BJ (cell line): ENCODE measurements at regions not wholly inside any gene's neighbourhood (a gene's known extent, or its start where the extent isn't known, plus 50 kb on each side); places are given as distances from the start of the nearest gene placed in this dataset.

Experiments used
- CTCF ChIA-PET: fragments of 350-600 bp; formaldehyde crosslinking; extraction: SDS; loops from one replicate; lab custom pipeline; 2021; ENCODE audit warnings: antibody characterized with exemption, inconsistent platforms; lab: Yijun Ruan, JAX
- POLR2A ChIA-PET: fragments of 300-600 bp; sonication (Branson Sonifier 250); formaldehyde crosslinking; extraction: SDS; loops from one replicate; lab custom pipeline; 2021; ENCODE audit warnings: antibody characterized with exemption; lab: Charles Lee
- DNase-seq: peaks from one replicate; pipeline ENCODE4 v3.0.0-alpha.2; 2011; ENCODE audit warnings: low read depth
- H3K27me3 ChIP-seq: 2 replicates; pipeline ENCODE4 v1.6.0; 2011; ENCODE audit warnings: low read length; ENCODE audit not compliant: control insufficient read depth, insufficient read depth
- H3K36me3 ChIP-seq: 2 replicates; pipeline ENCODE4 v1.5.1; 2011; ENCODE audit warnings: low read length; ENCODE audit not compliant: control insufficient read depth, insufficient read depth
- H3K4me3 ChIP-seq: 2 replicates; pipeline ENCODE4 v1.5.1; 2011; ENCODE audit warnings: low read depth, mild to moderate bottlenecking, control low read depth, low read length
- TF ChIP-seq, protein P1 (sequence below): IDR thresholded peaks from 2 replicates; pipeline ENCODE4 v1.5.1; 2011; ENCODE audit warnings: low read depth, mild to moderate bottlenecking, control low read depth, inconsistent platforms, low read length, moderate library complexity; ENCODE audit not compliant: insufficient read depth

DNA sequence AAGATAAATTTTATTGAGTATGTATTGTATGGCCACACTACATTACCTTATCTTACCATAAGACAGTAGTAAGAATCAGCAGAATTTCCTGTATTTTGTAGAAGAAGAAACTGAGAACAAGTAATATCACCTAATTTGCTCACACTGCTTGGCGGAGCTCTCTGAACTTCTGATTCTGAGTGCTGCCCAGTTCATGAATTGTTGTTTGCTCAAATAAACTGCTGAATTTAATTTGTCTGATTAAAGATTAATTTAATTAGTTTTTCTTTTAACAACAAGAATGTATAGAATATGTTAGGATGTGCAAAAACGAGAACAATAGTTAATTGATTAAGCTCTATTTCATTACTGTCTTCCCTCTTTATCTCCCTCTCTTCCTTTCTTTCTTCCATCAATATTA is 100.1 kb upstream of the ERBB4 start:
- ChIA-PET CTCF (no interaction called here), POLR2A (no interaction called here)
- DNase-seq: no peak
- TF ChIP-seq, protein P1, sequence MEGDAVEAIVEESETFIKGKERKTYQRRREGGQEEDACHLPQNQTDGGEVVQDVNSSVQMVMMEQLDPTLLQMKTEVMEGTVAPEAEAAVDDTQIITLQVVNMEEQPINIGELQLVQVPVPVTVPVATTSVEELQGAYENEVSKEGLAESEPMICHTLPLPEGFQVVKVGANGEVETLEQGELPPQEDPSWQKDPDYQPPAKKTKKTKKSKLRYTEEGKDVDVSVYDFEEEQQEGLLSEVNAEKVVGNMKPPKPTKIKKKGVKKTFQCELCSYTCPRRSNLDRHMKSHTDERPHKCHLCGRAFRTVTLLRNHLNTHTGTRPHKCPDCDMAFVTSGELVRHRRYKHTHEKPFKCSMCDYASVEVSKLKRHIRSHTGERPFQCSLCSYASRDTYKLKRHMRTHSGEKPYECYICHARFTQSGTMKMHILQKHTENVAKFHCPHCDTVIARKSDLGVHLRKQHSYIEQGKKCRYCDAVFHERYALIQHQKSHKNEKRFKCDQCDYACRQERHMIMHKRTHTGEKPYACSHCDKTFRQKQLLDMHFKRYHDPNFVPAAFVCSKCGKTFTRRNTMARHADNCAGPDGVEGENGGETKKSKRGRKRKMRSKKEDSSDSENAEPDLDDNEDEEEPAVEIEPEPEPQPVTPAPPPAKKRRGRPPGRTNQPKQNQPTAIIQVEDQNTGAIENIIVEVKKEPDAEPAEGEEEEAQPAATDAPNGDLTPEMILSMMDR: no peak
- no peaks in the 10 kb centered on the region for H3K27me3 ChIP-seq
- no peaks in the 10 kb centered on the region for H3K36me3 ChIP-seq
- H3K4me3 ChIP-seq: no peak overlapping the region

DNA sequence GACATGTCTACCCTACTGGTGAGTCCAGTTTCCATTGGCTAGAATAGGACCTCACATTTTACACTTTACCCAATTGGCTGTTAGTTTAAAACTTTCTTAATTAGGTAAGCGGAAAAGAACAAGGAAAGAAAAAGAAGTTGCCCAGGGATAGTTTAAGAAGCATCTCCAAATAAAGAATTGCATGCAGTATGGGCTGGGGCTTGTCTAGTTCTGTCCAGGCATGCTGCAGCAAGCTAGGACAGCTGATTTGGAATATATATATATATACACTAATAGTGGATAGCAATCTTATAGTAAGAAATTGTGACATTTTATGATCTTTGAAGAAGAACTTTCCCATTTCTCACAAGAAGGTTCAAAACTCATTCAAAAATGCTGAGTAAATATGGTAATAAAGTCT is 90.0 kb upstream of the ERBB4 start:
- TF ChIP-seq, protein P1: no peak
- ChIA-PET CTCF (no interaction called here), POLR2A (no interaction called here)
- H3K4me3 ChIP-seq: no peak overlapping the region
- no peaks in the 10 kb centered on the region for H3K36me3 ChIP-seq
- DNase-seq: no peak
- no peaks in the 10 kb centered on the region for H3K27me3 ChIP-seq

DNA sequence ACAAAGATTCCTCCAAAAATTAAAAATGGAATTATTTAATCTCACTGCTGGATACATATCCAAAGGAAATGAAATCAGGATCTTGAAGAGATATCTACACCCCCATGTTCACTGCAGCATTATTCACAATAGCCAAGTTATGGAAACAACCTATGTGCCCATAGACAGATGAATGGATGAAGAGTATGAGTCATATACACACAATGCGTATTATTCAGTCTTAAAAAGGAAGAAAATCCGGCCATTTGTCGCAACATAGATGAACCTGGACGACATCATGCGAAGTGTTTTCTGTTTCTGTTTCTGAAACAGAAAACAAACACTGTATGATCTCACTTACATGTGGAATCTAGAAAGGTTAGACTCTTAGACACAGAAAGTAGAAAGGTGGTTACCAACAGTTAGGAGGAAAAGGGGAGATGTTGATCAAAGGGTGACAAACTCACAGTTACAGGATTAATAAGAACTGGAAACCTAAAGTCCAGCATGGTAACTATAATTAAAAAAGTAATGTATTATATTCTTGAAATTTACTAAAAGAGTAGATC is 87.8 kb upstream of the ERBB4 start:
- CTCF ChIA-PET: no interaction called here

DNA sequence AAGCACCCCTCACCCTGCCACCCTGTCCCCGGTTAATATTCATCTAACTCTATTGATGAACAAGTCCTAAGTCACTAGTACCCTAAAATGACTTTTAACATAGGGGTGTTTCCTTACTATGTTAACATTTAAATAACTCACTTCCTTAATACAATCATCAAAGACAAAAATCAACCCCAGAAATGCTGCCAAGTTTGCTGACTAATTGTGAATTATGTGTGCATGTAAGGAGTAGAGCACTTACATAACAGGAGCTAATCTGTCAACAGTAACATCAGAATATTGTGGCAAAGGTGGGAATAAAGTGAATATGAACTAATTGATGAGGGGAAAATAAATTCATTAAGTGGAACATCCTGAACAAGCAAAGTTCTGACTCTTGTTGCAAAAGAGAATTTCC is 81.4 kb upstream of the ERBB4 start:
- no peak for DNase-seq
- TF ChIP-seq, protein P1: no peak
- Histone ChIP-seq H3K36me3 (no peaks in the 10 kb centered on the region), H3K27me3 (no peaks in the 10 kb centered on the region), H3K4me3 (no peak overlapping the region)
- ChIA-PET POLR2A (no interaction called here), CTCF (no interaction called here)

More for the DNA sequence above, 87.8 kb upstream of the ERBB4 start:
- H3K36me3 ChIP-seq: no peaks in the 10 kb centered on the region
- DNase-seq: no peak
- TF ChIP-seq, protein P1: no peak
- no peaks in the 10 kb centered on the region for H3K27me3 ChIP-seq
- POLR2A ChIA-PET: no interaction called here
- no peak overlapping the region for H3K4me3 ChIP-seq

DNA sequence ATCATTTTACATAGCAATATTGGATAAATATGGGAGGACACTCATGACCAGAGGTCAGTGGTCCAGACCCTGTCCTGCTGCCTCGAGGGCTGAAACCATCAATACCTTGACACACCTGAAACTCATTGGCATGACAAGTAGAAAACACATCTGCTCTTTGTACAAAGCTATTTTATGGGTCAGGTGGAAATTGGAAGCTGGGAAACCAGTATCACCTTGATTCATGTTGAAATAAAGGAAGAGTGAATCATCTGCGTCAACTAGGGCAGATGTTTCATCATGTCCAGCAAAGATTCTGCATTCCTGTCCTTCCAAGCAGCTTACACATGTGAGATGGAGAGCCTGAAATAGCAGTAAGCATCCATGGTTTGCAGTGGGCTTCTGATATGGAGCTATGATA is 80.0 kb upstream of the ERBB4 start:
- POLR2A ChIA-PET: no interaction called here
- TF ChIP-seq, protein P1: no peak

More for the DNA sequence above, 80.0 kb upstream of the ERBB4 start:
- no peak for DNase-seq
- no peaks in the 10 kb centered on the region for H3K27me3 ChIP-seq
- no peaks in the 10 kb centered on the region for H3K36me3 ChIP-seq
- H3K4me3 ChIP-seq: no peak overlapping the region
- CTCF ChIA-PET: no interaction called here
